GM12873 (cell line): ENCODE measurements at regions not wholly inside any gene's neighbourhood (a gene's known extent, or its start where the extent isn't known, plus 50 kb on each side); places are given as distances from the start of the nearest gene placed in this dataset.

Source experiments
- TF ChIP-seq, protein P1 (sequence below): IDR thresholded peaks from 2 replicates; pipeline ENCODE4 v1.5.1; 2012; ENCODE audit warnings: low read depth, mild to moderate bottlenecking, moderate library complexity, low read length, control low read depth; ENCODE audit not compliant: insufficient read depth; ENCODE audit errors: missing control alignments

DNA sequence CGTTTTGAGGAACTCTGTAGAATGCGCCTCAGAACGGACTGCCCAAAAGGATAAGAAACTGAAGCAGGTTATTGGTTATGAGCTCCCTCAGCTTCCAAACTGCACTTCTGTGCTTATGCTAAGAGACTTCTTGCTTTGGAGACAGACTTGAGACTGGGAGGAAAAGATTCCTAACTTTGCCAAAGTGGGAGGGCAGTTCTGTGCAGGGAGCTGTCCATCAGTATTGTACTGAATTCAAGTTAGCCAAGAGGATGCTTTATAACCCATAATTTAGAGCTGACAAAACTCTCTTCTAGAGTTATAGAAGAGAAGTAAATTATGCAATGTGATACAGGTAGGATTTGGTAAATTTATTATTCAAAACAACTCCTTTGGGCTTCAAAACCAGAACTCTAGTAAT is 519.8 kb upstream of the GBE1 start:
- TF ChIP-seq, protein P1, sequence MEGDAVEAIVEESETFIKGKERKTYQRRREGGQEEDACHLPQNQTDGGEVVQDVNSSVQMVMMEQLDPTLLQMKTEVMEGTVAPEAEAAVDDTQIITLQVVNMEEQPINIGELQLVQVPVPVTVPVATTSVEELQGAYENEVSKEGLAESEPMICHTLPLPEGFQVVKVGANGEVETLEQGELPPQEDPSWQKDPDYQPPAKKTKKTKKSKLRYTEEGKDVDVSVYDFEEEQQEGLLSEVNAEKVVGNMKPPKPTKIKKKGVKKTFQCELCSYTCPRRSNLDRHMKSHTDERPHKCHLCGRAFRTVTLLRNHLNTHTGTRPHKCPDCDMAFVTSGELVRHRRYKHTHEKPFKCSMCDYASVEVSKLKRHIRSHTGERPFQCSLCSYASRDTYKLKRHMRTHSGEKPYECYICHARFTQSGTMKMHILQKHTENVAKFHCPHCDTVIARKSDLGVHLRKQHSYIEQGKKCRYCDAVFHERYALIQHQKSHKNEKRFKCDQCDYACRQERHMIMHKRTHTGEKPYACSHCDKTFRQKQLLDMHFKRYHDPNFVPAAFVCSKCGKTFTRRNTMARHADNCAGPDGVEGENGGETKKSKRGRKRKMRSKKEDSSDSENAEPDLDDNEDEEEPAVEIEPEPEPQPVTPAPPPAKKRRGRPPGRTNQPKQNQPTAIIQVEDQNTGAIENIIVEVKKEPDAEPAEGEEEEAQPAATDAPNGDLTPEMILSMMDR: no peak

DNA sequence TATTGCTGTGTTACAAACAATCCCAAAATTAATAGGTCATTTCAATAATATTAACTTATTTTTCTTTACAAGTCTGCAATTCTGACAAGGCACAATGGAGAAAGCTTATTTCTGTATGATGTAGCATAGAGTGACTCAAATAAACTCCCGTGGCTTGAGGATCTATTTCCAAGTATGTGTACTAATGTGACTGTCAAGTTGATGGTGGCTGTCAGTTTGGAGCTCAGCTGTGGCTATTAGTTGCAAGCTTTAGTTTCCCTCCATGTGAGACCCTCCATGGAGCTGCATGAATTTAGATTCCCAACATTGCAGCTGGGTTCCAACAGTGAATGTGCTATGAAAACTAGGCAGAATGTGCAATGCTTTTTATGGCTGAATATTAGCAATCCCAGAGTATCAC is 515.5 kb upstream of the GBE1 start:
- TF ChIP-seq, protein P1: no peak

DNA sequence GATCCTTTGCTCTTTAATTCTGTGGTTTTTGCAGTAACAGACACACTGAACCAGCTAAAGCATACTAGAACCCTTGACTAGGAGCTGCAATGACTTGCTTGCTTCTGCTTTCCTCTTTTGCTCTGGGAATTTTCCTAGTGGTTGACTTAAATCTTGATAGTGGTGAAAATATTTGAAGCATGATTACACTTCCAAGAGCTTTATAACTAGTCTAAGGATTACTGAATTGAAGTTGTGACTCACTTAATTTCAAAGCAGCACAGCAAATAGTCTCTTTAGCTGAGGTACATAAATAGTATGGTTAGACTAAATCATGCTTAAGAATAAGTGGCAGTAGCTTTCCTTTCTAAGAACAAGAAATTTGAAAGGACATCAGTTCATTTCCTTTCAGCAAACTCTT is 513.5 kb upstream of the GBE1 start:
- TF ChIP-seq, protein P1: no peak

DNA sequence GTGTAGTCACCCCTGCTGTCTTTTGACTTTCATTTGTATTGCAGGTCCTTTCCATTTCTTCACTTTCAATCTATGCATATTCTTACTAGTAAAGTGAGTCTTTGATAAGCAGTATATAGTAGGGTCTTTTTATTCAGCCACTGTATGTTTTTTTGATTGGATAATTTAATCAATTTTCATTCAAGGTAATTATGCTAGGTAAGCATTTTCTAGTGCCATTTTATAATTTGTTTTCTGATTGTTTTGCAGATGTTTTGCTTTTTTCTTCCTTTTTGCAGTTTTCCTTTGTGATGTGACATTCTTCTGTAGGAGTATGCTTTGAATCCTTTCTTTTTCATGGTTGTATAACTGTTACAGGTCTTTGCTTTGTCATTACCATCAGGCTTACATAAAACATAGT is 504.3 kb upstream of the GBE1 start:
- TF ChIP-seq, protein P1: no peak

DNA sequence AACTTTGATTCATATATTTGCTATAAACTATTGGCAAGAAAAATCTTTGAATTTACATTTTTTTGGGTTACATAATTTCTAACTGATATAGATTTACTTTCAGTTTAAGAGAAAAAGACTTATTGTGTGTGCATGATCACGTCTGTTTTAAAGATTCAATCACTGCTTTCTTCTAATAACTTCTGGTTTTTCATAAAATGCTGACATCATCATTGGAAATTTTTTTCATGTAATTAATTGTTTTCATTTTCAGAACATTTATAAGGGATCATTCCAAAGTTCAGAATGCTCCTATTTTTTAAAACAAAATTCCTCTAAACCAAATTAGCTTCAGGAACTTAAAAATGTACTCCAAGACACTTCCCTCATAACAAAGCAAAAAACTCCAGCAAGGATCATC is 500.7 kb upstream of the GBE1 start:
- TF ChIP-seq, protein P1: no peak

- TF ChIP-seq, protein P1: no peak
Measured at GRCh38 chr3:82261637-82262036, 500.2 kb upstream of the GBE1 start.

GRCh38 chr3:82261013-82261412 is 499.6 kb upstream of the GBE1 start:
- TF ChIP-seq, protein P1: no peak
